Neural progenitor cell (in vitro differentiated cells): ENCODE measurements at regions not wholly inside any gene's neighbourhood (a gene's known extent, or its start where the extent isn't known, plus 50 kb on each side); places are given as distances from the start of the nearest gene placed in this dataset.

Experiments used
- EZH2 ChIP-seq: fragments of 200-600 bp; sonication (generic); IDR thresholded peaks from 2 replicates; pipeline ENCODE4 v1.6.1; 2017; ENCODE audit warnings: antibody characterized with exemption, mild to moderate bottlenecking, moderate library complexity
- TF ChIP-seq, protein P1 (sequence below): fragments of 200-600 bp; sonication (generic); IDR thresholded peaks from 2 replicates; pipeline ENCODE4 v1.5.1; 2017; ENCODE audit warnings: antibody characterized with exemption, mild to moderate bottlenecking

DNA sequence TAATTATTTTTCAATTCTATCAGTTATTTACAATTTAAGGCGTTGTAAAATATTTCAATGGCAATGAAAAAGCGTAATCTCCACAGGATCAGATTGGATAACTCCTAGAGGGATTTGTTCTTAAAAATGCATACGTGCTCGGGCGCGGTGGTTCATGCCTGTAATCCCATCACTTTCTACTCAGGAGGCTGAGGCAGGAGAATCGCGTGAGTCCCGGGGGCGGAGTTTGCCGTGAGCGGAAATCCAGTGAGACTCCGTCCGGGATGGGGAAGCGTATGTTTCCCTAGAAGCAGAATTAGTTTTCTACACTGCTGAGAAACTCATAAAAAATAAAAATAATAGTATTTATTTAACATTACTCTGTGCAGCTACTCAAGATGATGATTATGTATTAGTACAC, 917.8 kb upstream of the PCDH20 start:
- TF ChIP-seq, protein P1, sequence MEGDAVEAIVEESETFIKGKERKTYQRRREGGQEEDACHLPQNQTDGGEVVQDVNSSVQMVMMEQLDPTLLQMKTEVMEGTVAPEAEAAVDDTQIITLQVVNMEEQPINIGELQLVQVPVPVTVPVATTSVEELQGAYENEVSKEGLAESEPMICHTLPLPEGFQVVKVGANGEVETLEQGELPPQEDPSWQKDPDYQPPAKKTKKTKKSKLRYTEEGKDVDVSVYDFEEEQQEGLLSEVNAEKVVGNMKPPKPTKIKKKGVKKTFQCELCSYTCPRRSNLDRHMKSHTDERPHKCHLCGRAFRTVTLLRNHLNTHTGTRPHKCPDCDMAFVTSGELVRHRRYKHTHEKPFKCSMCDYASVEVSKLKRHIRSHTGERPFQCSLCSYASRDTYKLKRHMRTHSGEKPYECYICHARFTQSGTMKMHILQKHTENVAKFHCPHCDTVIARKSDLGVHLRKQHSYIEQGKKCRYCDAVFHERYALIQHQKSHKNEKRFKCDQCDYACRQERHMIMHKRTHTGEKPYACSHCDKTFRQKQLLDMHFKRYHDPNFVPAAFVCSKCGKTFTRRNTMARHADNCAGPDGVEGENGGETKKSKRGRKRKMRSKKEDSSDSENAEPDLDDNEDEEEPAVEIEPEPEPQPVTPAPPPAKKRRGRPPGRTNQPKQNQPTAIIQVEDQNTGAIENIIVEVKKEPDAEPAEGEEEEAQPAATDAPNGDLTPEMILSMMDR = no peak
- TF ChIP-seq EZH2 = no peak
